ENCODE measurements at regions not wholly inside any gene's neighbourhood (a gene's known extent, or its start where the extent isn't known, plus 50 kb on each side); places are given as distances from the start of the nearest gene placed in this dataset.

GRCh38 chr4:187017147-187017546, 293.5 kb upstream of the FAT1 start:
- DNase-seq (ENCODE audit: insufficient read length, low spot score): no peak
- no peak for FAIRE-seq
- TF ChIP-seq CTCF (IDR thresholded peaks at IDR 0.05; ENCODE audit: insufficient read depth, missing control alignments): no peak

GRCh38 chr4:187019896-187020295, 296.2 kb upstream of the FAT1 start:
- no peak for TF ChIP-seq CTCF (IDR thresholded peaks at IDR 0.05; ENCODE audit: insufficient read depth, missing control alignments)
- FAIRE-seq (no peak), DNase-seq (ENCODE audit: insufficient read length, low spot score) (no peak)

GRCh38 chr4:187020676-187021075, 297.0 kb upstream of the FAT1 start:
- FAIRE-seq (no peak), DNase-seq (ENCODE audit: insufficient read length, low spot score) (no peak)
- TF ChIP-seq CTCF (IDR thresholded peaks at IDR 0.05; ENCODE audit: insufficient read depth, missing control alignments): no peak

GRCh38 chr4:187021436-187022205, 298.0 kb upstream of the FAT1 start:
- no peak for DNase-seq (ENCODE audit: insufficient read length, low spot score)
- FAIRE-seq: no peak
- no peak for TF ChIP-seq CTCF (IDR thresholded peaks at IDR 0.05; ENCODE audit: insufficient read depth, missing control alignments)

GRCh38 chr4:187027272-187027671, 303.6 kb upstream of the FAT1 start:
- FAIRE-seq: no peak
- no peak for TF ChIP-seq CTCF (IDR thresholded peaks at IDR 0.05; ENCODE audit: insufficient read depth, missing control alignments)
- no peak for DNase-seq (ENCODE audit: insufficient read length, low spot score)

GRCh38 chr4:187042251-187042650, 318.6 kb upstream of the FAT1 start:
- no peak for FAIRE-seq
- no peak for TF ChIP-seq CTCF (IDR thresholded peaks at IDR 0.05; ENCODE audit: insufficient read depth, missing control alignments)

GRCh38 chr4:187046471-187046870, 322.8 kb upstream of the FAT1 start:
- FAIRE-seq (no peak), DNase-seq (ENCODE audit: insufficient read length, low spot score) (no peak)
- TF ChIP-seq CTCF (IDR thresholded peaks at IDR 0.05; ENCODE audit: insufficient read depth, missing control alignments): no peak

More at GRCh38 chr4:187042251-187042650, 318.6 kb upstream of the FAT1 start:
- DNase-seq (ENCODE audit: insufficient read length, low spot score): no peak
